ENCODE measurements at regions not wholly inside any gene's neighbourhood (a gene's known extent, or its start where the extent isn't known, plus 50 kb on each side); places are given as distances from the start of the nearest gene placed in this dataset.
"Not testable (repeated sequence)": the region's sequence is repeated elsewhere in the genome, so short reads cannot be mapped to it uniquely, and the experiment has no call there.

GRCh38 chr6:74467533-74468215 lies 738.2 kb downstream of the COL12A1 start:
- no peak for DNase-seq

GRCh38 chr6:74466572-74466971 lies 739.3 kb downstream of the COL12A1 start:
- no peak for DNase-seq

GRCh38 chr6:74459260-74459659 lies 746.6 kb downstream of the COL12A1 start:
- DNase-seq = no peak

GRCh38 chr6:74458536-74458935 lies 747.3 kb downstream of the COL12A1 start:
- no peak for DNase-seq

- DNase-seq = no peak
These were observed 750.1 kb downstream of the COL12A1 start for GRCh38 chr6:74455786-74456185.

GRCh38 chr6:74451953-74452352 lies 753.9 kb downstream of the COL12A1 start:
- no peak for DNase-seq

GRCh38 chr6:74448850-74449249 lies 752.8 kb downstream of the CD109 start:
- no peak for DNase-seq

- DNase-seq = peak; percentile 8
These were observed 751.0 kb downstream of the CD109 start for GRCh38 chr6:74447013-74447412.

GRCh38 chr6:74439123-74439811 lies 743.3 kb downstream of the CD109 start:
- no peak for DNase-seq

GRCh38 chr6:74438395-74438794 lies 742.4 kb downstream of the CD109 start:
- DNase-seq = not testable (repeated sequence)

- DNase-seq = no peak
These were observed 738.2 kb downstream of the CD109 start for GRCh38 chr6:74434171-74434570.

- peak; percentile 74 for DNase-seq
These were observed 736.0 kb downstream of the CD109 start for GRCh38 chr6:74431873-74432580.

GRCh38 chr6:74420221-74420620 lies 724.2 kb downstream of the CD109 start:
- no peak for DNase-seq

GRCh38 chr6:74415056-74415455 lies 719.1 kb downstream of the CD109 start:
- no peak for DNase-seq

GRCh38 chr6:74410630-74411029 lies 714.6 kb downstream of the CD109 start:
- DNase-seq = no peak

- DNase-seq = peak; percentile 81
These were observed 713.4 kb downstream of the CD109 start for GRCh38 chr6:74409447-74409846.

- DNase-seq = no peak
These were observed 712.8 kb downstream of the CD109 start for GRCh38 chr6:74408844-74409243.

GRCh38 chr6:74404366-74404765 lies 708.4 kb downstream of the CD109 start:
- no peak for DNase-seq

- DNase-seq = no peak
These were observed 706.8 kb downstream of the CD109 start for GRCh38 chr6:74402781-74403180.

- not testable (repeated sequence) for DNase-seq
These were observed 682.4 kb downstream of the CD109 start for GRCh38 chr6:74378437-74378836.

GRCh38 chr6:74369556-74369993 lies 673.6 kb downstream of the CD109 start:
- DNase-seq = peak; percentile 90

- peak; percentile 41 for DNase-seq
These were observed 672.7 kb downstream of the CD109 start for GRCh38 chr6:74368746-74369145.

GRCh38 chr6:74366634-74367033 lies 670.6 kb downstream of the CD109 start:
- peak; percentile 84 for DNase-seq

- DNase-seq = no peak
These were observed 666.4 kb downstream of the CD109 start for GRCh38 chr6:74362391-74362790.
